HCT116 (cell line): ENCODE measurements at regions not wholly inside any gene's neighbourhood (a gene's known extent, or its start where the extent isn't known, plus 50 kb on each side); places are given as distances from the start of the nearest gene placed in this dataset.

Experiments used
- ATAC-seq: fragments of 200-7000 bp; cut with Tn5 transposase; 2 replicates; pipeline ENCODE4 v1.9.1; 2020; ENCODE audit warnings: mild to moderate bottlenecking, moderate library complexity
- BruUV-seq: library from RNA; stranded (reverse); fragments of 400-500 nt; replicated peaks from 2 replicates; lab custom pipeline; 2021; lab: Mats Ljungman, UMichigan
- CTCF ChIA-PET: fragments of 300-600 bp; sonication (Branson Sonifier 250); formaldehyde crosslinking; loops from one replicate; lab custom pipeline; 2021; ENCODE audit warnings: antibody characterized with exemption; lab: Charles Lee
- POLR2A ChIA-PET: fragments of 300-600, 350-600 bp; sonication (Branson Sonifier 250); formaldehyde crosslinking; loops from one replicate; lab custom pipeline; 2021; ENCODE audit warnings: antibody characterized with exemption; lab: Charles Lee
- RAD21 ChIA-PET, 2 experiments: fragments of 300-600 bp; sonication (Branson Sonifier 250); formaldehyde crosslinking; loops; one replicate each; lab custom pipeline; 2023; ENCODE audit warnings: low total read pairs in 2 of 2; ENCODE audit not compliant: uncharacterized antibody in 2 of 2, unreplicated experiment in 2 of 2, low non-redundant PET in 1 of 2; lab: Charles Lee
- DNase-seq: peaks from one replicate; pipeline ENCODE4 v3.0.0-alpha.2; 2010; ENCODE audit warnings: low read depth, low spot score
- H2AFZ ChIP-seq: fragments of 200-600 bp; shearing (Covaris generic), sonication (generic); 2 replicates; pipeline ENCODE4 v1.6.1; 2017; ENCODE audit warnings: low read depth, mixed run types, mixed read lengths, antibody characterized with exemption, low read length; ENCODE audit not compliant: poor library complexity, severe bottlenecking
- H3K27ac ChIP-seq: 2 replicates; pipeline ENCODE4 v1.5.1; 2012; ENCODE audit warnings: low read depth, low read length
- H3K27me3 ChIP-seq: fragments of 200-600 bp; sonication (generic); 2 replicates; pipeline ENCODE4 v1.6.1; 2016; ENCODE audit warnings: mixed run types, low read length, mixed read lengths; ENCODE audit not compliant: insufficient read depth
- H3K36me3 ChIP-seq, 2 experiments: fragments of 200-500 bp in 1 of 2; fragments of 200-600 bp in 1 of 2; sonication (Bioruptor generic) in 1 of 2; sonication (generic) in 1 of 2; 2 replicates each; pipeline versions ENCODE4 v1.5.1 to v1.6.1; 2014 to 2016; ENCODE audit warnings: low read length in 2 of 2, inconsistent platforms in 1 of 2, mixed read lengths in 1 of 2, mixed run types in 1 of 2; ENCODE audit not compliant: insufficient read depth in 2 of 2, control insufficient read depth in 1 of 2
- H3K4me1 ChIP-seq, 2 experiments: fragments of 200-600 bp in 1 of 2; sonication (generic) in 1 of 2; 2 replicates each; pipeline versions ENCODE4 v1.5.1 to v1.6.1; 2012 to 2017; ENCODE audit warnings: low read length in 2 of 2, inconsistent platforms in 1 of 2, mild to moderate bottlenecking in 1 of 2, mixed read lengths in 1 of 2, mixed run types in 1 of 2, moderate library complexity in 1 of 2; ENCODE audit not compliant: insufficient read depth in 2 of 2, control insufficient read depth in 1 of 2
- H3K4me2 ChIP-seq: fragments of 200-600 bp; sonication (generic); 2 replicates; pipeline ENCODE4 v1.6.1; 2017; ENCODE audit warnings: mixed run types, low read length, mixed read lengths
- H3K4me3 ChIP-seq, 2 experiments: fragments of 200-600 bp in 1 of 2; sonication (generic) in 1 of 2; replicated peaks in 1 of 2; 2 replicates each; pipeline ENCODE4 v1.5.1; 2011 to 2016; ENCODE audit warnings: low read length in 2 of 2, control low read depth in 1 of 2, low read depth in 1 of 2, mild to moderate bottlenecking in 1 of 2, mixed read lengths in 1 of 2, mixed run types in 1 of 2
- H3K79me2 ChIP-seq: fragments of 200-600 bp; sonication (generic); 2 replicates; pipeline ENCODE4 v1.6.1; 2017; ENCODE audit warnings: mild to moderate bottlenecking, mixed run types, low read length, moderate library complexity, mixed read lengths; ENCODE audit not compliant: insufficient read depth
- H3K9ac ChIP-seq: fragments of 200-600 bp; sonication (generic); 2 replicates; pipeline ENCODE4 v1.6.1; 2016; ENCODE audit warnings: low read length, mixed read lengths
- H3K9me2 ChIP-seq: fragments of 200-600 bp; sonication (generic), shearing (Covaris generic); 2 replicates; pipeline ENCODE4 v1.6.1; 2017; ENCODE audit warnings: mixed run types, mild to moderate bottlenecking, moderate library complexity; ENCODE audit not compliant: insufficient read depth
- H3K9me3 ChIP-seq, 2 experiments: fragments of 200-500 bp in 1 of 2; fragments of 200-600 bp in 1 of 2; sonication (Bioruptor generic) in 1 of 2; sonication (generic) in 1 of 2; 2 replicates each; pipeline ENCODE4 v1.6.1; 2014 to 2017; ENCODE audit warnings: low read length in 2 of 2, mixed read lengths in 2 of 2, inconsistent platforms in 1 of 2, low read depth in 1 of 2, mild to moderate bottlenecking in 1 of 2, mixed run types in 1 of 2, moderate library complexity in 1 of 2; ENCODE audit not compliant: control insufficient read depth in 1 of 2, insufficient read depth in 1 of 2
- H4K20me1 ChIP-seq: fragments of 200-600 bp; sonication (generic), shearing (Covaris generic); 2 replicates; pipeline ENCODE4 v1.6.1; 2017; ENCODE audit warnings: mixed run types, mild to moderate bottlenecking, moderate library complexity; ENCODE audit not compliant: insufficient read depth
- CBX3 ChIP-seq: IDR thresholded peaks from 2 replicates; pipeline ENCODE4 v1.6.1; 2012; ENCODE audit warnings: low read depth
- CEBPB ChIP-seq: IDR thresholded peaks from 2 replicates; pipeline ENCODE4 v1.6.1; 2012; ENCODE audit warnings: low read depth
- EZH2 ChIP-seq: fragments of 200-600 bp; sonication (generic); IDR thresholded peaks from 2 replicates; pipeline ENCODE4 v1.6.1; 2017; ENCODE audit warnings: antibody characterized with exemption, mixed run types
- EZH2phosphoT487 ChIP-seq: fragments of 200-600 bp; IDR thresholded peaks from 2 replicates; pipeline ENCODE4 v1.6.1; 2018; ENCODE audit warnings: antibody characterized with exemption, borderline replicate concordance
- JUND ChIP-seq: IDR thresholded peaks from 2 replicates; pipeline ENCODE4 v1.6.1; 2012
- POLR2AphosphoS5 ChIP-seq: IDR thresholded peaks from 2 replicates; pipeline ENCODE4 v1.6.1; 2011; ENCODE audit warnings: mild to moderate bottlenecking, low read depth, low read length, moderate library complexity
- SP1 ChIP-seq: IDR thresholded peaks from 2 replicates; pipeline ENCODE4 v1.6.1; 2012; ENCODE audit warnings: low read depth
- SRF ChIP-seq: IDR thresholded peaks from 2 replicates; pipeline ENCODE4 v1.6.1; 2012; ENCODE audit warnings: low read depth
- ZFX ChIP-seq: fragments of 450-650 bp; IDR thresholded peaks from 2 replicates; pipeline ENCODE4 v1.6.1; 2017
- ZNF274 ChIP-seq: fragments of 200-500 bp; sonication (Bioruptor generic); IDR thresholded peaks from 2 replicates; pipeline ENCODE4 v1.6.1; 2014; ENCODE audit warnings: mild to moderate bottlenecking, low read depth, low read length, inconsistent platforms
- intact Hi-C: fragments of 100-400 bp; cut with micrococcal nuclease; formaldehyde crosslinking; loops from 2 replicates; pipeline ENCODE4 v1.10.0; 2022
- TF ChIP-seq, protein P1 (sequence below): IDR thresholded peaks from 2 replicates; pipeline ENCODE4 v1.6.1; 2012; ENCODE audit warnings: low read depth
- TF ChIP-seq, protein P2 (sequence below): IDR thresholded peaks from 2 replicates; pipeline ENCODE4 v1.6.1; 2012

DNA sequence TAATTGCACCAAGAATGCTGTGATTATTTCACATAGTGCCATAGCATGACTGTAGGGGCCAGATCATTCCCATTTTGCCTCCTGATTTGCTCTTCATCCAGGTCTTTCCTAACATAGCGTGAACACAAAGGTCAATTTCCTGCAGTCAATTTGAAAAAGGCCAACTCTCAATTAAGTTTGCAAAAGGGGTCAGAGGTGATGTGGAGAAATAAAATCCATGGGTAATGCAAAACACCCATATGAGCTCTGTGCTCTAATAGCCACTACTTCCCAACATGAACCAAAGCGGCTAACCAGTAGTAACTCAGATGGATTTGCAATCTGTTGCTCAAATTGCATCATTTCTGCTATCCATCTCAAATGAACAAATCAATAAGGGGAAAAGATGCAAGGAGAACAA lies 275.5 kb upstream of the SOX9 start:
- Histone ChIP-seq H3K4me1 (no peaks in the 10 kb centered on the region), H3K79me2 (no peaks in the 10 kb centered on the region), H3K9ac (no peak overlapping the region), H3K4me3 (no peak overlapping the region), H3K27me3 (no peaks in the 10 kb centered on the region), H3K9me2 (no peaks in the 10 kb centered on the region), H4K20me1 (no peaks in the 10 kb centered on the region), H3K36me3 (no peaks in the 10 kb centered on the region), H3K9me3 (no peaks in the 10 kb centered on the region), H3K27ac (no peak overlapping the region), H3K4me2 (no peak overlapping the region), H2AFZ (no peak overlapping the region)
- intact Hi-C loops: no loop called here
- ChIA-PET POLR2A (no interaction called here), CTCF (no interaction called here), RAD21 (no interaction called here)
- no TSS peak for BruUV-seq
- no peak for ATAC-seq
- TF ChIP-seq SP1 (no peak), SRF (no peak), CEBPB (0 out of 2 replicates have a peak, but pooled peaks have one; percentile 27), CBX3 (no peak)
- TF ChIP-seq, protein P1, sequence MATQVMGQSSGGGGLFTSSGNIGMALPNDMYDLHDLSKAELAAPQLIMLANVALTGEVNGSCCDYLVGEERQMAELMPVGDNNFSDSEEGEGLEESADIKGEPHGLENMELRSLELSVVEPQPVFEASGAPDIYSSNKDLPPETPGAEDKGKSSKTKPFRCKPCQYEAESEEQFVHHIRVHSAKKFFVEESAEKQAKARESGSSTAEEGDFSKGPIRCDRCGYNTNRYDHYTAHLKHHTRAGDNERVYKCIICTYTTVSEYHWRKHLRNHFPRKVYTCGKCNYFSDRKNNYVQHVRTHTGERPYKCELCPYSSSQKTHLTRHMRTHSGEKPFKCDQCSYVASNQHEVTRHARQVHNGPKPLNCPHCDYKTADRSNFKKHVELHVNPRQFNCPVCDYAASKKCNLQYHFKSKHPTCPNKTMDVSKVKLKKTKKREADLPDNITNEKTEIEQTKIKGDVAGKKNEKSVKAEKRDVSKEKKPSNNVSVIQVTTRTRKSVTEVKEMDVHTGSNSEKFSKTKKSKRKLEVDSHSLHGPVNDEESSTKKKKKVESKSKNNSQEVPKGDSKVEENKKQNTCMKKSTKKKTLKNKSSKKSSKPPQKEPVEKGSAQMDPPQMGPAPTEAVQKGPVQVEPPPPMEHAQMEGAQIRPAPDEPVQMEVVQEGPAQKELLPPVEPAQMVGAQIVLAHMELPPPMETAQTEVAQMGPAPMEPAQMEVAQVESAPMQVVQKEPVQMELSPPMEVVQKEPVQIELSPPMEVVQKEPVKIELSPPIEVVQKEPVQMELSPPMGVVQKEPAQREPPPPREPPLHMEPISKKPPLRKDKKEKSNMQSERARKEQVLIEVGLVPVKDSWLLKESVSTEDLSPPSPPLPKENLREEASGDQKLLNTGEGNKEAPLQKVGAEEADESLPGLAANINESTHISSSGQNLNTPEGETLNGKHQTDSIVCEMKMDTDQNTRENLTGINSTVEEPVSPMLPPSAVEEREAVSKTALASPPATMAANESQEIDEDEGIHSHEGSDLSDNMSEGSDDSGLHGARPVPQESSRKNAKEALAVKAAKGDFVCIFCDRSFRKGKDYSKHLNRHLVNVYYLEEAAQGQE: no peak
- no peak for DNase-seq

DNA sequence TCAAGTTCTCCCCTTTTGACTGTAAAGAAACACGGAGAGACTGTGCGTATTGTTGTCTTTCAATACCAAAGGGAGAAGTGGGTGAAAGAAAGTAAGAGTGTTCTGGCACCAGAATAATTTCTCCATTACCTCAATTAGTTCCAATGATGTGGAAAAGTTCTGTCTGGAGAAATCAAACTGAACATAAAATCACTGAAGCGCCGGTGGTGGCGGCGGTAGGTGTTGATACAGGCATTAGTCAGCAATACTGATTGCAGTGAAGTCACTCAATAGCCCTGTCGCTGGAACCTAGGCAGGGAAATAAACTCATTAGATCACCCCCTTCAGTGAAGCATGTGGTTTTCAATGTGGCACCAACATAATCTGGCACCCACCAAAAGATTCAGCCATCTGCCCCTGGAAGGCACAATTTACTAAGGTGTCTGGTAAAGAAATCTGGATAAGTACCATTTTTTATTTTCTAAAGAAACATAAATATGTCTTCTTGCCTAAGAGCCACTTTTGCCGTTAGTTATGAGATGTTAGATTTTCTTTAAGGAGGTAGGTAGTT lies 274.2 kb upstream of the SOX9 start:
- intact Hi-C loops: no loop called here

More for the DNA sequence above, 274.2 kb upstream of the SOX9 start:
- H3K79me2 ChIP-seq: no peaks in the 10 kb centered on the region
- BruUV-seq: no TSS peak
- ATAC-seq (no peak), DNase-seq (no peak)
- H3K4me3 ChIP-seq: no peak overlapping the region
- no peaks in the 10 kb centered on the region for H4K20me1 ChIP-seq
- no peak overlapping the region for H3K27ac ChIP-seq
- no peaks in the 10 kb centered on the region for H3K9me3 ChIP-seq
- H3K4me2 ChIP-seq: no peak overlapping the region
- H3K9me2 ChIP-seq: no peaks in the 10 kb centered on the region
- ChIA-PET RAD21 (no interaction called here), CTCF (no interaction called here), POLR2A (no interaction called here)
- H3K27me3 ChIP-seq: no peaks in the 10 kb centered on the region
- H3K36me3 ChIP-seq: no peaks in the 10 kb centered on the region
- no peak overlapping the region for H3K9ac ChIP-seq
- no peaks in the 10 kb centered on the region for H3K4me1 ChIP-seq
- TF ChIP-seq EZH2phosphoT487: no peak
- no peak for TF ChIP-seq ZNF274
- no peak for TF ChIP-seq CBX3
- TF ChIP-seq EZH2: no peak
- no peak for TF ChIP-seq ZFX
- TF ChIP-seq, protein P2, sequence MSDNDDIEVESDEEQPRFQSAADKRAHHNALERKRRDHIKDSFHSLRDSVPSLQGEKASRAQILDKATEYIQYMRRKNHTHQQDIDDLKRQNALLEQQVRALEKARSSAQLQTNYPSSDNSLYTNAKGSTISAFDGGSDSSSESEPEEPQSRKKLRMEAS: no peak
- no peak for TF ChIP-seq POLR2AphosphoS5
- TF ChIP-seq JUND: no peak
- TF ChIP-seq, protein P1: no peak
- no peak overlapping the region for H2AFZ ChIP-seq
